ENCODE measurements at regions not wholly inside any gene's neighbourhood (a gene's known extent, or its start where the extent isn't known, plus 50 kb on each side); places are given as distances from the start of the nearest gene placed in this dataset.

DNA sequence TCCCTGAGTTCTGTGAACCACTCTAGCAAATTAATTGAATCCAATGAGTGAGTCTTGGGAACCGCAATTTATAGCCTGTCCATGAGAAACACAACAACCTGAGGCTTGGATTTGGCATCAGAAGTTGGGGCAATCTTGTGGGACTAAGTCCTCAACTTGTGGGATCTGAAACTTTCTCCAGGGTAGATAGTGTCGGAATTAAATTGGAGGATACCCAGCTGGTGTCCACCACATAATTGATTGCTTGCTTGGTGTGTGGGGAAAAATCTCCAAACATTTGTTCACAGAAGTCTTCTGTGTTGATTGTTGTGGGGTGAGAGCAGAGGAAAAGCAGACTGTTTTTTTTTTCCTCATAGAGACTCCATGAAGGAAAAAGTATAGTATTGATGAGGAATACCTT lies 320.6 kb upstream of the MEF2C start:
- Histone ChIP-seq H3K27me3 (ENCODE audit: insufficient read depth, low read length) (no peaks in the 10 kb centered on the region), H3K9ac (ENCODE audit: low read length) (no peak overlapping the region), H2AFZ (ENCODE audit: low read depth, low read length) (no peak overlapping the region), H3K9me3 (ENCODE audit: insufficient read depth, low read depth, low read length) (peaks cover 9% of the 10 kb centered on the region), H4K20me1 (ENCODE audit: insufficient read depth, low read length) (no peaks in the 10 kb centered on the region), H3K27ac (ENCODE audit: low read depth, low read length) (no peak overlapping the region), H3K4me2 (ENCODE audit: low read length) (no peak overlapping the region), H3K4me1 (ENCODE audit: insufficient read depth, low read length) (no peaks in the 10 kb centered on the region), H3K79me2 (ENCODE audit: insufficient read depth, low read length) (no peaks in the 10 kb centered on the region), H3K36me3 (ENCODE audit: insufficient read depth, low read length) (no peaks in the 10 kb centered on the region), H3K4me3 (ENCODE audit: insufficient read depth, low read depth, low read length) (no peak overlapping the region)
- H3K4me1 Mint-ChIP-seq (ENCODE audit: low read depth, unreplicated experiment): peaks cover 4% of the 10 kb centered on the region
- peaks cover 13% of the 10 kb centered on the region for H3K9me3 Mint-ChIP-seq (ENCODE audit: unreplicated experiment)
- H3K36me3 Mint-ChIP-seq (ENCODE audit: low read depth, unreplicated experiment): peaks cover 2% of the 10 kb centered on the region
- no peak overlapping the region for H3K27ac Mint-ChIP-seq (ENCODE audit: unreplicated experiment)
- FAIRE-seq: no peak
- no peak for DNase-seq (ENCODE audit: low read depth)
- no peak overlapping the region for H3K4me3 Mint-ChIP-seq (ENCODE audit: unreplicated experiment)
- no peak for TF ChIP-seq EZH2 (IDR thresholded peaks at IDR 0.05; ENCODE audit: insufficient read depth, low read length)
- TF ChIP-seq, protein P1, sequence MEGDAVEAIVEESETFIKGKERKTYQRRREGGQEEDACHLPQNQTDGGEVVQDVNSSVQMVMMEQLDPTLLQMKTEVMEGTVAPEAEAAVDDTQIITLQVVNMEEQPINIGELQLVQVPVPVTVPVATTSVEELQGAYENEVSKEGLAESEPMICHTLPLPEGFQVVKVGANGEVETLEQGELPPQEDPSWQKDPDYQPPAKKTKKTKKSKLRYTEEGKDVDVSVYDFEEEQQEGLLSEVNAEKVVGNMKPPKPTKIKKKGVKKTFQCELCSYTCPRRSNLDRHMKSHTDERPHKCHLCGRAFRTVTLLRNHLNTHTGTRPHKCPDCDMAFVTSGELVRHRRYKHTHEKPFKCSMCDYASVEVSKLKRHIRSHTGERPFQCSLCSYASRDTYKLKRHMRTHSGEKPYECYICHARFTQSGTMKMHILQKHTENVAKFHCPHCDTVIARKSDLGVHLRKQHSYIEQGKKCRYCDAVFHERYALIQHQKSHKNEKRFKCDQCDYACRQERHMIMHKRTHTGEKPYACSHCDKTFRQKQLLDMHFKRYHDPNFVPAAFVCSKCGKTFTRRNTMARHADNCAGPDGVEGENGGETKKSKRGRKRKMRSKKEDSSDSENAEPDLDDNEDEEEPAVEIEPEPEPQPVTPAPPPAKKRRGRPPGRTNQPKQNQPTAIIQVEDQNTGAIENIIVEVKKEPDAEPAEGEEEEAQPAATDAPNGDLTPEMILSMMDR (IDR thresholded peaks at IDR 0.05; ENCODE audit: insufficient read depth, low read depth, low read length): no peak
- no peaks in the 10 kb centered on the region for H3K27me3 Mint-ChIP-seq (ENCODE audit: low read depth, unreplicated experiment)

GRCh38 chr5:89200899-89201298 lies 317.9 kb upstream of the MEF2C start:
- no peaks in the 10 kb centered on the region for H3K27me3 Mint-ChIP-seq (ENCODE audit: low read depth, unreplicated experiment)
- H3K4me1 ChIP-seq (ENCODE audit: insufficient read depth, low read length): no peaks in the 10 kb centered on the region
- peaks cover 4% of the 10 kb centered on the region for H3K4me1 Mint-ChIP-seq (ENCODE audit: low read depth, unreplicated experiment)
- H3K79me2 ChIP-seq (ENCODE audit: insufficient read depth, low read length): no peaks in the 10 kb centered on the region
- H3K36me3 ChIP-seq (ENCODE audit: insufficient read depth, low read length): no peaks in the 10 kb centered on the region
- H3K4me3 Mint-ChIP-seq (ENCODE audit: unreplicated experiment): no peak overlapping the region
- no peak overlapping the region for H3K4me2 ChIP-seq (ENCODE audit: low read length)
- H2AFZ ChIP-seq (ENCODE audit: low read depth, low read length): no peak overlapping the region
- no peak overlapping the region for H3K9ac ChIP-seq (ENCODE audit: low read length)
- H3K9me3 Mint-ChIP-seq (ENCODE audit: unreplicated experiment): peaks cover 31% of the 10 kb centered on the region
- TF ChIP-seq, protein P1 (IDR thresholded peaks at IDR 0.05; ENCODE audit: insufficient read depth, low read depth, low read length): no peak
- TF ChIP-seq EZH2 (IDR thresholded peaks at IDR 0.05; ENCODE audit: insufficient read depth, low read length): no peak
- H3K9me3 ChIP-seq (ENCODE audit: insufficient read depth, low read depth, low read length): peaks cover 9% of the 10 kb centered on the region
- FAIRE-seq (no peak), DNase-seq (ENCODE audit: low read depth) (no peak)
- no peaks in the 10 kb centered on the region for H4K20me1 ChIP-seq (ENCODE audit: insufficient read depth, low read length)
- H3K27ac ChIP-seq (ENCODE audit: low read depth, low read length): no peak overlapping the region
- H3K27ac Mint-ChIP-seq (ENCODE audit: unreplicated experiment): no peak overlapping the region
- no peak overlapping the region for H3K4me3 ChIP-seq (ENCODE audit: insufficient read depth, low read depth, low read length)
- peaks cover 8% of the 10 kb centered on the region for H3K36me3 Mint-ChIP-seq (ENCODE audit: low read depth, unreplicated experiment)
- H3K27me3 ChIP-seq (ENCODE audit: insufficient read depth, low read length): no peaks in the 10 kb centered on the region

GRCh38 chr5:89199306-89199705 lies 316.3 kb upstream of the MEF2C start:
- FAIRE-seq (no peak), DNase-seq (ENCODE audit: low read depth) (no peak)
- Histone ChIP-seq H3K27me3 (ENCODE audit: insufficient read depth, low read length) (no peaks in the 10 kb centered on the region), H3K79me2 (ENCODE audit: insufficient read depth, low read length) (no peaks in the 10 kb centered on the region), H3K9me3 (ENCODE audit: insufficient read depth, low read depth, low read length) (peaks cover 9% of the 10 kb centered on the region), H3K27ac (ENCODE audit: low read depth, low read length) (no peak overlapping the region), H3K36me3 (ENCODE audit: insufficient read depth, low read length) (no peaks in the 10 kb centered on the region), H3K9ac (ENCODE audit: low read length) (no peak overlapping the region), H2AFZ (ENCODE audit: low read depth, low read length) (no peak overlapping the region), H3K4me3 (ENCODE audit: insufficient read depth, low read depth, low read length) (no peak overlapping the region), H3K4me2 (ENCODE audit: low read length) (no peak overlapping the region), H4K20me1 (ENCODE audit: insufficient read depth, low read length) (no peaks in the 10 kb centered on the region), H3K4me1 (ENCODE audit: insufficient read depth, low read length) (no peaks in the 10 kb centered on the region)
- TF ChIP-seq, protein P1 (IDR thresholded peaks at IDR 0.05; ENCODE audit: insufficient read depth, low read depth, low read length): no peak
- no peak for TF ChIP-seq EZH2 (IDR thresholded peaks at IDR 0.05; ENCODE audit: insufficient read depth, low read length)
- no peak overlapping the region for H3K4me3 Mint-ChIP-seq (ENCODE audit: unreplicated experiment)
- H3K4me1 Mint-ChIP-seq (ENCODE audit: low read depth, unreplicated experiment): no peaks in the 10 kb centered on the region
- H3K36me3 Mint-ChIP-seq (ENCODE audit: low read depth, unreplicated experiment): peaks cover 8% of the 10 kb centered on the region
- peaks cover 40% of the 10 kb centered on the region for H3K9me3 Mint-ChIP-seq (ENCODE audit: unreplicated experiment)
- no peaks in the 10 kb centered on the region for H3K27me3 Mint-ChIP-seq (ENCODE audit: low read depth, unreplicated experiment)
- H3K27ac Mint-ChIP-seq (ENCODE audit: unreplicated experiment): no peak overlapping the region
